CD14-positive monocyte (primary cell): ENCODE measurements at regions not wholly inside any gene's neighbourhood (a gene's known extent, or its start where the extent isn't known, plus 50 kb on each side); places are given as distances from the start of the nearest gene placed in this dataset.
A peak's percentile ranks its signal among the peaks of the same experiment; 100 is the strongest.

Experiments used
- DNase-seq, 3 donors: peaks; one replicate each; pipeline ENCODE4 v3.0.0-alpha.2; 2011 to 2022
- H2AFZ ChIP-seq: 2 replicates; pipeline ENCODE4 v1.6.0; 2012; ENCODE audit warnings: mild to moderate bottlenecking, low read depth, low read length, inconsistent platforms; ENCODE audit not compliant: insufficient read depth, poor library complexity, severe bottlenecking
- H3K27ac ChIP-seq, 2 donors: 1 replicate in 1 of 2; 2 replicates in 1 of 2; pipeline ENCODE4 v1.5.1; 2012 to 2013; ENCODE audit warnings: low read length in 2 of 2, control low read depth in 1 of 2, inconsistent platforms in 1 of 2, low read depth in 1 of 2, mild to moderate bottlenecking in 1 of 2
- H3K27me3 ChIP-seq, 2 donors: one replicate each; pipeline versions ENCODE4 v1.6.0 to v1.6.1; 2011 to 2013; ENCODE audit warnings: low read length in 2 of 2; ENCODE audit not compliant: control insufficient read depth in 2 of 2, insufficient read depth in 2 of 2
- H3K36me3 ChIP-seq, 2 donors: replicated peaks in 1 of 2; 1 replicate in 1 of 2; 2 replicates in 1 of 2; pipeline versions ENCODE4 v1.5.1 to v1.6.1; 2012 to 2013; ENCODE audit warnings: low read length in 2 of 2, control low read depth in 1 of 2, inconsistent platforms in 1 of 2, mild to moderate bottlenecking in 1 of 2; ENCODE audit not compliant: insufficient read depth in 2 of 2, control insufficient read depth in 1 of 2
- H3K4me1 ChIP-seq, 2 donors: 1 replicate in 1 of 2; 2 replicates in 1 of 2; pipeline versions ENCODE4 v1.5.1 to v1.6.1; 2012 to 2013; ENCODE audit warnings: low read length in 2 of 2, control low read depth in 1 of 2, inconsistent platforms in 1 of 2, mild to moderate bottlenecking in 1 of 2, moderate library complexity in 1 of 2; ENCODE audit not compliant: insufficient read depth in 2 of 2, control insufficient read depth in 1 of 2
- H3K4me2 ChIP-seq: replicated peaks from 2 replicates; pipeline ENCODE3; 2012; ENCODE audit warnings: low read length, moderate library complexity, mild to moderate bottlenecking; ENCODE audit not compliant: poor library complexity, severe bottlenecking; ENCODE audit errors: extremely low read depth
- H3K4me3 ChIP-seq, 3 experiments: fragments of 200-600 bp in 1 of 3; sonication (generic) in 1 of 3; replicated peaks in 1 of 3; 1 replicate in 2 of 3; 2 replicates in 1 of 3; pipeline ENCODE4 v1.5.1; 2011 to 2013; ENCODE audit warnings: low read length in 3 of 3, mild to moderate bottlenecking in 3 of 3, control low read depth in 2 of 3, low read depth in 2 of 3, inconsistent platforms in 1 of 3, moderate library complexity in 1 of 3
- H3K79me2 ChIP-seq: 2 replicates; pipeline ENCODE4 v1.6.0; 2012; ENCODE audit warnings: mild to moderate bottlenecking, control low read depth, inconsistent platforms, low read length, moderate library complexity; ENCODE audit not compliant: insufficient read depth
- H3K9ac ChIP-seq: 2 replicates; pipeline ENCODE4 v1.6.0; 2017; ENCODE audit warnings: low read length, mild to moderate bottlenecking; ENCODE audit not compliant: insufficient read depth, poor library complexity, severe bottlenecking
- H3K9me3 ChIP-seq, 2 donors: replicated peaks in 1 of 2; 1 replicate in 1 of 2; 2 replicates in 1 of 2; pipeline versions ENCODE4 v1.5.1 to v1.6.1; 2012 to 2013; ENCODE audit warnings: low read length in 2 of 2, control low read depth in 1 of 2; ENCODE audit not compliant: control insufficient read depth in 1 of 2, insufficient read depth in 1 of 2
- H4K20me1 ChIP-seq: 2 replicates; pipeline ENCODE4 v1.6.0; 2012; ENCODE audit warnings: mild to moderate bottlenecking, low read length, control low read depth, moderate library complexity; ENCODE audit not compliant: insufficient read depth
- H3K27ac Mint-ChIP-seq, 7 donors: one replicate each; pipeline ENCODE4 v1.8.0; 2020; ENCODE audit warnings: mild to moderate bottlenecking in 7 of 7, mixed read lengths in 7 of 7, moderate library complexity in 6 of 7, inconsistent platforms in 2 of 7
- H3K27me3 Mint-ChIP-seq, 3 donors: one replicate each; pipeline ENCODE4 v1.8.0; 2021 to 2022; ENCODE audit warnings: low read depth in 3 of 3, mild to moderate bottlenecking in 3 of 3, mixed read lengths in 3 of 3, moderate library complexity in 3 of 3, inconsistent platforms in 1 of 3
- H3K36me3 Mint-ChIP-seq, 2 donors: one replicate each; pipeline ENCODE4 v1.8.0; 2020; ENCODE audit warnings: mixed read lengths in 2 of 2, inconsistent platforms in 1 of 2, mild to moderate bottlenecking in 1 of 2
- H3K4me1 Mint-ChIP-seq: one replicate; pipeline ENCODE4 v1.8.0; 2020; ENCODE audit warnings: mild to moderate bottlenecking, mixed read lengths
- H3K4me3 Mint-ChIP-seq, 2 donors: one replicate each; pipeline ENCODE4 v1.8.0; 2020; ENCODE audit warnings: mild to moderate bottlenecking in 2 of 2, mixed read lengths in 2 of 2, moderate library complexity in 1 of 2
- H3K9me3 Mint-ChIP-seq, 7 donors: one replicate each; pipeline ENCODE4 v1.8.0; 2020 to 2022; ENCODE audit warnings: mixed read lengths in 7 of 7, mild to moderate bottlenecking in 6 of 7, moderate library complexity in 6 of 7, inconsistent platforms in 2 of 7
- CTCF ChIP-seq: fragments of 200-600 bp; IDR thresholded peaks from one replicate; pipeline ENCODE4 v1.8.0; 2022; ENCODE audit warnings: antibody characterized with exemption, mild to moderate bottlenecking
- WGBS: methylation state at CpG from one replicate; pipeline ENCODE4 v1.1.5; 2013; ENCODE audit warnings: missing lambda C conversion rate; ENCODE audit not compliant: insufficient coverage; 5-methylcytosine and 5-hydroxymethylcytosine counted together
- intact Hi-C, 2 donors: fragments of 100-400 bp; cut with micrococcal nuclease; formaldehyde crosslinking; loops; one replicate each; pipeline versions ENCODE4 v1.15.0 to v1.15.1; 2023

GRCh38 chr2:111220962-111221361, 100.2 kb downstream of the BCL2L11 start:
- no peak overlapping the region for H2AFZ ChIP-seq
- H3K9ac ChIP-seq: no peak overlapping the region
- Mint-ChIP-seq H3K36me3 (peaks cover 0 to 11% of the 10 kb centered on the region in 2 donors), H3K9me3 (peaks cover 11 to 26% (median 21%) of the 10 kb centered on the region in 7 donors), H3K4me3 (no peak overlapping the region), H3K27me3 (peaks cover 0 to 5% (median 0%) of the 10 kb centered on the region in 3 donors), H3K4me1 (peaks cover 29% of the 10 kb centered on the region), H3K27ac (peak overlapping the region in 3 of 7 donors; percentile 25 to 65 (median 60))
- H3K4me2 ChIP-seq: no peak overlapping the region
- H4K20me1 ChIP-seq: no peaks in the 10 kb centered on the region
- no peaks in the 10 kb centered on the region for H3K79me2 ChIP-seq
- DNase-seq: no peak
- H3K27me3 ChIP-seq: no peaks in the 10 kb centered on the region
- intact Hi-C loops: no loop called here
- no CpG with 5 or more reads among the region's 1 CpG for WGBS
- peaks cover 14 to 27% of the 10 kb centered on the region in 2 donors for H3K4me1 ChIP-seq
- H3K4me3 ChIP-seq: no peak overlapping the region
- no peak for TF ChIP-seq CTCF
- no peak overlapping the region for H3K27ac ChIP-seq
- peaks cover 5 to 37% of the 10 kb centered on the region in 2 donors for H3K9me3 ChIP-seq
- H3K36me3 ChIP-seq: no peaks in the 10 kb centered on the region

GRCh38 chr2:111221701-111222100, 101.0 kb downstream of the BCL2L11 start:
- H3K27me3 Mint-ChIP-seq: peaks cover 0 to 5% (median 0%) of the 10 kb centered on the region in 3 donors
- peak in 2 of 3 donors; percentile 20 to 21 for DNase-seq
- no peak overlapping the region for H3K9ac ChIP-seq
- H3K4me2 ChIP-seq: no peak overlapping the region
- TF ChIP-seq CTCF: no peak
- H3K36me3 Mint-ChIP-seq: peaks cover 0 to 10% of the 10 kb centered on the region in 2 donors
- peak overlapping the region in 1 of 2 donors; percentile 4 for H3K27ac ChIP-seq
- H3K27me3 ChIP-seq: no peaks in the 10 kb centered on the region
- peak overlapping the region in 1 of 2 donors; percentile 24 for H3K4me3 Mint-ChIP-seq
- no peak overlapping the region for H3K4me3 ChIP-seq
- peak overlapping the region in 6 of 7 donors; percentile 35 to 70 (median 51) for H3K27ac Mint-ChIP-seq
- H2AFZ ChIP-seq: no peak overlapping the region
- H3K9me3 ChIP-seq: peaks cover 5 to 35% of the 10 kb centered on the region in 2 donors
- H3K4me1 ChIP-seq: peaks cover 17 to 28% of the 10 kb centered on the region in 2 donors
- H3K79me2 ChIP-seq: no peaks in the 10 kb centered on the region
- peaks cover 9 to 22% (median 19%) of the 10 kb centered on the region in 7 donors for H3K9me3 Mint-ChIP-seq
- intact Hi-C loops: no loop called here
- H3K4me1 Mint-ChIP-seq: peaks cover 29% of the 10 kb centered on the region
- no peaks in the 10 kb centered on the region for H3K36me3 ChIP-seq
- 14% methylated on average over 1 of the region's 3 CpGs for WGBS
- no peaks in the 10 kb centered on the region for H4K20me1 ChIP-seq
